ENCODE measurements at regions not wholly inside any gene's neighbourhood (a gene's known extent, or its start where the extent isn't known, plus 50 kb on each side); places are given as distances from the start of the nearest gene placed in this dataset.
"Not testable (repeated sequence)": the region's sequence is repeated elsewhere in the genome, so short reads cannot be mapped to it uniquely, and the experiment has no call there.

DNA sequence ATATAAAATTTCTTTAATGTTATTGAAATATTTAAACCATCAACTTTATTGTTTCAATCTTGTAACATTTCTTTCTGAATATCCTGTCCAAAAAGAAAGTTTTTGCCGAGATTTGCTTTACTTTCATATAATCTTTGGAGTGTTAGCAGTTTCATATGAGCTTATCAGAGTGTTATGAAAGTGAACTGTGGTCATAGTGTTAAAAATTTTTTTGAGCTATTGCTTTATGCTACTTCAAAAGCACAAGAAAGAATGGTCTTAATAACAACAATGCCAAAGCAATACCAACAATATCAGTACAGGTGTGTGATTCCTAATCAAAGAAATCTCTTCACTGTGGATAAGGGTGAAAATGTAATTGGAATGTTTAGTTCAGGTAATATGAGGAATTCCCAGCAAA is 1994.9 kb upstream of the FLRT2 start:
- no peak for DNase-seq

DNA sequence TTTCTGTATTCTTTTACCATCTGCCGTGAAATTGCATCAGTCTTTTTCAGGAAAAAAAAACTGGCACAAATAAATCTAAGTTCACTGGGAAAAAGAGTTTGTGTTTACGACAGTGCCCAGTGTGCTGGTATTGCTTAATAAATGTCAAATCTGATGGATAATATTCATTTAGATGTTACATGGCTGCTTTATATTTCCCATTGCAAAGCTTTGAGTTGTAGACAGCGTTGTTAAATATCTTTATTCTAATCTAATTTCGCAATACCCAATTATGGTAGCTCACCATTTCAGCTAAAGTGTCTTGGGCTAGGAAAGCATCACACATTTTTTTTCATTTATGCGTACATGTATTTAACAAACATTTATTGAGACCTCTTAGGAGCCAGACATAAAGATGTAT is 1994.5 kb upstream of the FLRT2 start:
- no peak for DNase-seq

- DNase-seq, result no peak
Measured at GRCh38 chr14:83541147-83541546, 1988.8 kb upstream of the FLRT2 start.

- DNase-seq, result no peak
Measured at GRCh38 chr14:83548061-83548839, 1981.7 kb upstream of the FLRT2 start.

DNA sequence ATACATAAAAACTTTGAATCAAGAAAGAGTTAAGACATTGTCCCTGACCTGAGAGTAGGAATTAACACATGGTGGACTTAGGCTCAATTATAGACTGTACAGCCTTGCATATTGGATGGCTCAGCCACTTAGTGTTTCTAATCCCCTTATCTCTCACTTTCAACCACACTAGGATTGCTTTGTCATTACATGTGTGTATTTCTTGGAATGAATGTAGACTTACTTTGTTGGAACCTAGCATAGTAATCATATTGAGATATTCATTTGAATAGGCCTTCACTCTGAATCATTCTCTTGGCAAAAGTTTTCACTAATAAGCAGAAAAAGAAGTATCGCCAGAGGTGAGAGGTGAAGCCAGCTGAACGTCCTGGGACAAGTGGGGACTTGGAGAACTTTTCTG is 1973.9 kb upstream of the FLRT2 start:
- no peak for DNase-seq

GRCh38 chr14:83556746-83557453 is 1973.0 kb upstream of the FLRT2 start:
- no peak for DNase-seq

DNA sequence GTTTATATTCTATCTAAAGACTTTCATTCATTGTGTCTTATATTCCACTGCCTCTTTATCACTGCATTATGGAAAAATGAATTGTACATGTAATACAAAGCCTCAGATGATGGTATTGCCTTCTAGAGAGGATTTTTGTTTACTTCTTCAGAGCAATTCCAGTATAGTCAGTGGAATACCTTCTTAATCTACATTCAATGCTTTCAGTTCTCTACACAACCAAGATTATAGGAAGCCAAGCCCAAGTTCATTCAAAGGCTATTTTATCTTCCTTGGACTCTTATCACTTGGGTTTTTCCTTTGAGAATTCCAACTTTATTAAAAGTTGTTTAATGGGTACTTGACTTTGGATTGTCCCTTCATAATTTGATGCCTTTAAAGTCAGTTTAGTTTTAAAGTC is 1971.0 kb upstream of the FLRT2 start:
- no peak for DNase-seq

GRCh38 chr14:83559721-83560120 is 1970.2 kb upstream of the FLRT2 start:
- DNase-seq, result no peak

- DNase-seq, result no peak
Measured at GRCh38 chr14:83561261-83561660, 1968.7 kb upstream of the FLRT2 start.

GRCh38 chr14:83566567-83566966 is 1963.4 kb upstream of the FLRT2 start:
- DNase-seq, result no peak

DNA sequence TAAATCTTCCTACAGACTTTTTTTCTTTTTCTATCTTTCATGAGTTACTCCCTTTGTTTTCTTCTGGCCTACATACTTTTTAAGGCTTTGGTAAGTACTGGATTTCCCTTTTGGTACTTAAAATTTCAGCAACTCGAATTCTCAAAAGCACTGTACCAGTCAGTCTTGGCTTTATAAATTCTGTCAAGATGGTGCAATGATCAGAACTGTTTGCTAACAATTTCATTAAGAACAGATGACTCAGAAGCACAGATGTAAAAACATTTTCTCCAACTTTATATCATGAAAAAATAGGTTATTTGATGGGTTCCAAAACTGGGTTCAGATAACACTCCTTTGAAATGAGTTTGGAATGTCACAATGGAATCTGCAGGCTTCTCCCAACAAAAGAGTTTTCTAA is 1961.8 kb upstream of the FLRT2 start:
- no peak for DNase-seq

- DNase-seq, result no peak
Measured at GRCh38 chr14:83575301-83575700, 1954.6 kb upstream of the FLRT2 start.

DNA sequence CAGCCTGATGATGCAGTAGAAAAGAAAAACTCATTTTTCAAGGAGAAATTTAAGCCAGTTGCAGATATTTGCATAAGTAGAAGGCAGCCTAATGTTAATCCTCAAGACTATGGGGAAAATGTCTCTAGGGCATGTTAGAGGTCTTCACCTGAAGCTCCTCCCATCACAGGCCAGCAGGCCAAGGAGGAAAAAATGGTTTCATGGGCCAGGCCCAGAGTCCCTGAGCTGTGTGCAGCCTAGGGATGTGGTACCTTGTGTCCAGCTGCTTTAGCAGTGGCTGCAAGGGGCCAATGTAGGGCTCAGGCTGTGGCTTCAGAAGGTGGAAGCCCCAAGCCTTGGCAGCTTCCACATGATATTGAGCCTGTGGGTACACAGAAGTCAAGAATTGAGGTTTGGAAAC is 1946.7 kb upstream of the FLRT2 start:
- DNase-seq, result no peak

GRCh38 chr14:83594874-83595273 is 1935.1 kb upstream of the FLRT2 start:
- no peak for DNase-seq

GRCh38 chr14:83607682-83608081 is 1922.3 kb upstream of the FLRT2 start:
- no peak for DNase-seq

DNA sequence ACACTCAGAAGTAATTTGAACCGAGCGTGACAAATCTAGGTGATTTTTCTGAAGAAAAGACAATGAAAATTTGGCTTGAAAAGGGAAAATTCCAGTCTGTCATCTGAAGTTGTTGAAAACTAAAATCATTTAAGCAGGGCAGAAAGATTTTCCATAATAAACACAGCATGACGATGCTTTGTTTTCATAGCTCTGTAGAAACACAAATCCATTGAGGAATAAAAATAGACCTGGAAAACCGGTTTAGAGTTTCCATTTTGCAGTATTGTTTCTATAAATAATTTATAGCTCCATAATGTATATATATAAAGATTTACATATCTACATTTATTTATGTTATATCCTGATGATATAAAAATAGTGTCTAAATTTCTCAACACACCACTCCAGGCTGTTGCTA is 1918.5 kb upstream of the FLRT2 start:
- DNase-seq, result no peak

GRCh38 chr14:83611906-83612390 is 1918.0 kb upstream of the FLRT2 start:
- no peak for DNase-seq

- no peak for DNase-seq
Measured at GRCh38 chr14:83614956-83615355, 1915.0 kb upstream of the FLRT2 start.

- DNase-seq, result no peak
Measured at GRCh38 chr14:83624541-83624940, 1905.4 kb upstream of the FLRT2 start.

- DNase-seq, result no peak
Measured at GRCh38 chr14:83632375-83632774, 1897.6 kb upstream of the FLRT2 start.

- DNase-seq, result no peak
Measured at GRCh38 chr14:83638748-83639504, 1891.0 kb upstream of the FLRT2 start.

DNA sequence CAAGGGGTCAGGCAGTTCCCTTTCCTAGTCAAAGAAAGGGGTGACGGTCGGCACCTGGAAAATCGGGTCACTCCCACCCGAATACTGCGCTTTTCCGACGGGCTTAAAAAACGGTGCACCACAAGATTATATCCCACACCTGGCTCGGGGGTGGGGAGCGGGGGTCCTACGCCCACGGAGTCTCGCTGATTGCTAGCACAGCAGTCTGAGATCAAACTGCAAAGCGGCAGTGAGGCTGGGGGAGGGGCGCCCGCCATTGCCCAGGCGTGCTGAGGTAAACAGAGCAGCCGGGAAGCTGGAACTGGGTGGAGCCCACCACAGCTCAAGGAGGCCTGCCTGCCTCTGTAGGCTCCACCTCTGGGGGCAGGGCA is 1890.5 kb upstream of the FLRT2 start:
- DNase-seq, result not testable (repeated sequence)

DNA sequence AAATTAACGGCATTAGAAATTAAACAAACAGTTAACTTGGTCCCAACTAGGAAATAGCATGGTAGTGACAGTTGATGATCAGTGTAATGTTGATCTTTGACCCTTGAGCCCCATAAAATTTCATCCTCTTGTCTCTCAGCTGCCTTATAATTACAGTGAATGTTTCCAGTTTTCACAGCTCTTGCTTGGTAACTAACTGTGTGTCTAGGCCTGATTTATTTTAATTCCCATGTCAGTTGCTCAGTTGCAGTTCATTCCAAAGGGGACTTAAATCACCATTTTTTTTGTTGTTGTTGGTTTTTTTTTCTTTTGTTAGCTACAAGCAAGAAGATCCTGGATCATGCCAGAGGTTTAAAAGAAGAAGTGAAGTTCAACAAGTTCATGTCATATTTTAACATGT is 1883.7 kb upstream of the FLRT2 start:
- DNase-seq, result no peak

GRCh38 chr14:83660597-83660996 is 1869.3 kb upstream of the FLRT2 start:
- DNase-seq, result no peak
